PC-3 (cell line): ENCODE measurements at regions not wholly inside any gene's neighbourhood (a gene's known extent, or its start where the extent isn't known, plus 50 kb on each side); places are given as distances from the start of the nearest gene placed in this dataset.

Experiments used
- CTCF ChIP-seq: fragments of 300-600 bp; sonication (generic); conservative IDR thresholded peaks from 2 replicates; pipeline ENCODE4 v1.5.1; 2017; ENCODE audit warnings: antibody characterized with exemption, low read depth, mild to moderate bottlenecking, low read length
- EZH2 ChIP-seq: fragments of 300-600 bp; sonication (generic); IDR thresholded peaks from one replicate; pipeline ENCODE4 v1.6.1; 2017; ENCODE audit warnings: antibody characterized with exemption, mild to moderate bottlenecking, low read length; ENCODE audit not compliant: unreplicated experiment

DNA sequence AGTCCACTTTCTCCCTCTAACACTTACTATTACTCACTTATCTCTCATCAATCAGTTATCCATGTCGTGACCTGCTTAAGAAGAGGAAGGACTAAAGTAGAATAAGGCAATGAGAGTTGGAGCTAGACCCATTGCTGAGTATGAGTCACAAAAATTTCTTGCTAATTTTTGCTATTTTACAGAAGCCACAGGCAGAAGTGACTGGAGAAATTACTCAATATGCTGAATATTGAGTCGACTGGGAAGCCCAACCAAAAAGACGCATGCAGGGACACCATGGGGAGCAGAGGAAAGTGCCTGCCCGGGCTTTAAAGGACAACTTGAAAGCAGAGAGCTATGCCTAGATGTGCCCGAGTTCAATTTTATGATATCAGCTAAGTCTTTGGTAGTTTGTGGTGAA lies 115.4 kb upstream of the FOXG1 start:
- no peak for TF ChIP-seq CTCF
- TF ChIP-seq EZH2: no peak
